Upper lobe of right lung (tissue), 1 donor: ENCODE measurements at regions not wholly inside any gene's neighbourhood (a gene's known extent, or its start where the extent isn't known, plus 50 kb on each side); places are given as distances from the start of the nearest gene placed in this dataset.

ENCODE experiments used
- ATAC-seq: fragments of 200-7000 bp; cut with Tn5 transposase; one replicate; pipeline ENCODE4 v1.9.1; 2020; ENCODE audit warnings: mild to moderate bottlenecking, moderate library complexity
- DNase-seq: peaks from one replicate; pipeline ENCODE4 v3.0.0-alpha.2; 2020
- H3K27ac ChIP-seq: fragments of 200-600 bp; one replicate; pipeline ENCODE4 v1.8.0; 2022
- H3K27me3 ChIP-seq: fragments of 200-600 bp; one replicate; pipeline ENCODE4 v1.8.0; 2022; ENCODE audit warnings: mild to moderate bottlenecking
- H3K36me3 ChIP-seq: fragments of 200-600 bp; one replicate; pipeline ENCODE4 v1.8.0; 2022
- H3K4me1 ChIP-seq: fragments of 200-600 bp; one replicate; pipeline ENCODE4 v1.8.0; 2022
- H3K4me3 ChIP-seq: fragments of 200-600 bp; one replicate; pipeline ENCODE4 v1.8.0; 2022; ENCODE audit warnings: mild to moderate bottlenecking
- H3K9me3 ChIP-seq: fragments of 200-600 bp; one replicate; pipeline ENCODE4 v1.8.0; 2022
- intact Hi-C: fragments of 100-400 bp; cut with DNase I; formaldehyde crosslinking; loops from one replicate; pipeline ENCODE4 v1.11.0; 2022
- TF ChIP-seq, protein P1 (sequence below): fragments of 200-600 bp; IDR thresholded peaks from one replicate; pipeline ENCODE4 v1.8.0; 2022; ENCODE audit warnings: antibody characterized with exemption
- donor health status: DM: no; HTN: yes; CAD: no; lungs with severe emphysema.

DNA sequence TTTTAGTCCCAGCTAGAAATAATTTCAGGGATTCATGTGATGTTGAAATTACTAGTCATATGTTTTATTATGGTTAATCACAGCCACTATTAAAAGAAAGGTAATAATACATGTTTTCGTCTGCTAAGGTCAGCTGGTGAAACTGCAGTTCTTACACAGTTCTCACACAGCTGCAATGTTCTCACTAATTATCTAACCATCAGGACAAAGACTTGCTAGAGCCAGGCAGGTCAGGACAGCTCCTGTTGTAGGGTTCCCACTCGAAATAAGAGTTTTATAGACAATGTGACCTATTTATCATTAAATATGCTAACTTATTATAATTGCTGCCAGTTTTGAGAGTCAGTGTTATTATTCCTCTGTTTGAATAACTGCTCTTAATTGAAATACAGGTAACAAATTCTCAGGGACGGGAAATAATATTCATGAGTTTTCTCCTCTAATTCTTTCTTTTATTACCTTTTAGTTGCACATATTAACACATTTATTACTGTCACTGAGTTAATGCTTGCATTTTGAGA, 97.9 kb downstream of the GJA1 start:
- no peak for DNase-seq
- Histone ChIP-seq H3K36me3 (no peaks in the 10 kb centered on the region), H3K27ac (no peak overlapping the region), H3K4me1 (no peaks in the 10 kb centered on the region), H3K27me3 (no peaks in the 10 kb centered on the region), H3K4me3 (no peak overlapping the region), H3K9me3 (no peaks in the 10 kb centered on the region)
- intact Hi-C loops: no loop called here
- TF ChIP-seq, protein P1, sequence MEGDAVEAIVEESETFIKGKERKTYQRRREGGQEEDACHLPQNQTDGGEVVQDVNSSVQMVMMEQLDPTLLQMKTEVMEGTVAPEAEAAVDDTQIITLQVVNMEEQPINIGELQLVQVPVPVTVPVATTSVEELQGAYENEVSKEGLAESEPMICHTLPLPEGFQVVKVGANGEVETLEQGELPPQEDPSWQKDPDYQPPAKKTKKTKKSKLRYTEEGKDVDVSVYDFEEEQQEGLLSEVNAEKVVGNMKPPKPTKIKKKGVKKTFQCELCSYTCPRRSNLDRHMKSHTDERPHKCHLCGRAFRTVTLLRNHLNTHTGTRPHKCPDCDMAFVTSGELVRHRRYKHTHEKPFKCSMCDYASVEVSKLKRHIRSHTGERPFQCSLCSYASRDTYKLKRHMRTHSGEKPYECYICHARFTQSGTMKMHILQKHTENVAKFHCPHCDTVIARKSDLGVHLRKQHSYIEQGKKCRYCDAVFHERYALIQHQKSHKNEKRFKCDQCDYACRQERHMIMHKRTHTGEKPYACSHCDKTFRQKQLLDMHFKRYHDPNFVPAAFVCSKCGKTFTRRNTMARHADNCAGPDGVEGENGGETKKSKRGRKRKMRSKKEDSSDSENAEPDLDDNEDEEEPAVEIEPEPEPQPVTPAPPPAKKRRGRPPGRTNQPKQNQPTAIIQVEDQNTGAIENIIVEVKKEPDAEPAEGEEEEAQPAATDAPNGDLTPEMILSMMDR: no peak
- ATAC-seq: no peak

DNA sequence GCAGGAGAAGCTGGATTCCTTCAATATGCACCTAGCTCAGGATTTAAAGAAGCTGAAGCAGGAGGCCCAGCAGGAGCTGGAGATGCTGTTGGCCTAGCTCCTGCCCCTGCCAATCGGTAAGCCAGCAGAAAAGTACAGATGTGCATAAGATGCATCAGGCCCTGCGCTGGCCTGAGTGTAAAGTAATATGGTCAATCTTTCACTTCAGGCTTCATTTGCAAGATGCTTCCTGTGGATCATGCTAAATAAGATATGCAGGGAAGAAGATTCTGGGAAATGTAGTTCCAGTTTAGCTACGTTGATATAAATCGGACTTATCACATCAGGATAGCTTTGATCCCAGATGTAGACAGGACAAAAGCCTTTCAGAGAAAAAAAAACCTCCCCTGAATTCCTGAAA, 100.3 kb downstream of the GJA1 start:
- Histone ChIP-seq H3K27ac (no peak overlapping the region), H3K4me1 (no peaks in the 10 kb centered on the region), H3K4me3 (no peak overlapping the region), H3K9me3 (no peaks in the 10 kb centered on the region), H3K27me3 (no peaks in the 10 kb centered on the region), H3K36me3 (no peaks in the 10 kb centered on the region)
- intact Hi-C loops: no loop called here
- TF ChIP-seq, protein P1: no peak
- DNase-seq (no peak), ATAC-seq (no peak)

- H3K9me3 ChIP-seq: no peaks in the 10 kb centered on the region
- H3K4me3 ChIP-seq: no peak overlapping the region
- no peaks in the 10 kb centered on the region for H3K36me3 ChIP-seq
- no peak overlapping the region for H3K27ac ChIP-seq
- H3K4me1 ChIP-seq: no peaks in the 10 kb centered on the region
- intact Hi-C loops: no loop called here
- no peak for DNase-seq
- no peaks in the 10 kb centered on the region for H3K27me3 ChIP-seq
- ATAC-seq: no peak
- TF ChIP-seq, protein P1: no peak
Observed at GRCh38 chr6:121536345-121536744, 100.9 kb downstream of the GJA1 start.

DNA sequence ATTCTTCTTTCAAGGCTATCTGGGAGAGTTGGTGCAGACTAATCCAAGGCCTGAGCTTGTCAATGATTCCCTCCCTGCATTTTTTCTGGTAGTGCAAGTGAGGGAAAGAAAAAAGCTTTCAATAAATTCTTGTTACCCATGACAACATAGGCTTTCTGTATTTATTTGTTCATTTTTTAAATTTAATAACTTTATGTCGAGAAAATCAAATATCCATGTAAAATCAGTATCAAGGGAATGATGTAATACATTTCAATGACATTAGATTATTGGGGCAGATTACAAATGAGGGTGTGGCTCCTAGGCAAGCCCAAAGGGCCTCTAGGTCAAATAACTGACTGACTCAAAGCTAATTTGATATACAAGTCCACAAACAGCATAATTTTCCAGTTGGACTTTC, 104.0 kb downstream of the GJA1 start:
- intact Hi-C loops: no loop called here
- Histone ChIP-seq H3K27me3 (no peaks in the 10 kb centered on the region), H3K9me3 (no peaks in the 10 kb centered on the region), H3K27ac (no peak overlapping the region), H3K4me1 (no peaks in the 10 kb centered on the region), H3K4me3 (no peak overlapping the region), H3K36me3 (no peaks in the 10 kb centered on the region)
- ATAC-seq: no peak
- TF ChIP-seq, protein P1: no peak
- DNase-seq: no peak

GRCh38 chr6:121540210-121540609, 104.8 kb downstream of the GJA1 start:
- no peak for ATAC-seq
- intact Hi-C loops: no loop called here
- TF ChIP-seq, protein P1: no peak

GRCh38 chr6:121544691-121545090, 109.2 kb downstream of the GJA1 start:
- Histone ChIP-seq H3K4me3 (no peak overlapping the region), H3K27ac (no peak overlapping the region), H3K9me3 (no peaks in the 10 kb centered on the region), H3K27me3 (no peaks in the 10 kb centered on the region), H3K4me1 (no peaks in the 10 kb centered on the region), H3K36me3 (no peaks in the 10 kb centered on the region)
- TF ChIP-seq, protein P1: no peak
- no peak for DNase-seq
- intact Hi-C loops: no loop called here
- no peak for ATAC-seq

More at GRCh38 chr6:121540210-121540609, 104.8 kb downstream of the GJA1 start:
- H3K27me3 ChIP-seq: no peaks in the 10 kb centered on the region
- no peak for DNase-seq
- H3K36me3 ChIP-seq: no peaks in the 10 kb centered on the region
- no peak overlapping the region for H3K4me3 ChIP-seq
- H3K4me1 ChIP-seq: no peaks in the 10 kb centered on the region
- H3K9me3 ChIP-seq: no peaks in the 10 kb centered on the region
- H3K27ac ChIP-seq: no peak overlapping the region
